GM21737 (cell line): ENCODE measurements at regions not wholly inside any gene's neighbourhood (a gene's known extent, or its start where the extent isn't known, plus 50 kb on each side); places are given as distances from the start of the nearest gene placed in this dataset.

Source experiments
- ATAC-seq: cut with Tn5 transposase; IDR thresholded peaks from one replicate; pipeline ENCODE4 v1.9.1; 2021; ENCODE audit warnings: mild to moderate bottlenecking, moderate library complexity; ENCODE audit not compliant: unreplicated experiment

GRCh38 chr3:111470032-111470431 lies 72.0 kb upstream of the CD96 start:
- ATAC-seq: no peak

GRCh38 chr3:111471831-111472230 lies 70.2 kb upstream of the CD96 start:
- ATAC-seq: no peak

GRCh38 chr3:111472556-111472955 lies 69.4 kb upstream of the CD96 start:
- ATAC-seq: no peak

- no peak for ATAC-seq
Measured at GRCh38 chr3:111473550-111473949, 68.4 kb upstream of the CD96 start.

- no peak for ATAC-seq
Measured at GRCh38 chr3:111476701-111477100, 65.3 kb upstream of the CD96 start.

- no peak for ATAC-seq
Measured at GRCh38 chr3:111480091-111480490, 61.9 kb upstream of the CD96 start.

GRCh38 chr3:111481551-111481950 lies 60.4 kb upstream of the CD96 start:
- ATAC-seq: no peak

- no peak for ATAC-seq
Measured at GRCh38 chr3:111482574-111482973, 59.4 kb upstream of the CD96 start.

GRCh38 chr3:111485086-111485485 lies 56.9 kb upstream of the CD96 start:
- no peak for ATAC-seq
